HG02763 (cell line): ENCODE measurements at regions not wholly inside any gene's neighbourhood (a gene's known extent, or its start where the extent isn't known, plus 50 kb on each side); places are given as distances from the start of the nearest gene placed in this dataset.
A peak's percentile ranks its signal among the peaks of the same experiment; 100 is the strongest.

Experiments
- ATAC-seq: cut with Tn5 transposase; IDR thresholded peaks from one replicate; pipeline ENCODE4 v1.9.1; 2021; ENCODE audit warnings: mild to moderate bottlenecking, moderate library complexity; ENCODE audit not compliant: unreplicated experiment

GRCh38 chr12:46131732-46132469 lies 136.9 kb downstream of the SLC38A1 start:
- ATAC-seq, result no peak

DNA sequence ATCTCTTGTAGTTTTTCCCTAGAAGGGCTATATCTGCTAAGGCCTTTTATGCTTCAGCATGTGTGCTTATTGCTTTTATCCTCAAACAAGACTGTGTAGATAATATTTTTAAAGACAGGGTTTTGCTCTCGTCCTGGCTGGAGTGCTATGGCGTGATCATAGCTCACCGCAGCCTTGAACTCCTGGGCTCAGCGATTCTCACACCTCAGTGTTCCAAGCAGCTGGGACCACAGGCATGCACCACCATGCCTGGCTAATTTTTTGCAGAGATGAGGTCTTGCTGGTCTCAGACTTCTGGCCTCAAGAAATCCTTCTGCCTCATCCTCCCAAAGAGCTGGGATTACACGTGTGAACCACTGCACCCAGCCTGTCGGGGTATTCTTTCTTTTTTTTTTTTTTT lies 137.3 kb upstream of the SCAF11 start:
- no peak for ATAC-seq

DNA sequence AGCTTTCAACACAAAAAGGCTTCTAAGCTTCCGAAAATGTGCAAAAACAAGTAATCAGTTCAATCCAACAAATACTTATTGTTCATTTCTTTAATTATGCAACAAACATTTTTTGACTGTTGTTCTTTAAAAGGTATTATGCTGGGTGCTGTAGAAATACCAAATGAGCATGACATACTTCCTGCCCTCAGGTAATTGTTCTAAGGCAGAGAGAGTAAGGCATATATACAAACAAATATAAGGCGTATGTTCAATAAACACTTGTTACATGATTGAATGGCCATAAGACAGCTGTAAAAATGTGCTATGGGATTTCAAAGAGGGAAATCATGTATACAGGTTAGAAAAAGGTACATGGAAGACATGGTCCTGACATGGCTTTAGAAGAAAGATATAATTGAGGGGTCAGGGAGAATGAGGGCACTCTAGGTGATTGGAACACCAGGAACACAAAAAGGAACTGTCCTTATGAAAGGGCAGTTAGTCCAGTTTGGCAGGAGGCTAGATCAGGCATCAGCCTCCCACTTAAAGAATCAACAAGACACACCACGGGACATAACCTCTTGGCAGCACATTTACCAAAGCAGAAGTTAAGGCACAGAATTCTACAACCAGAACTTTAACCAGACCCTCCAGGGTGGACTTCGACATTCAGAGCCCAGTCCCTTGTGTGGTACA lies 135.8 kb upstream of the SCAF11 start:
- ATAC-seq, result no peak

DNA sequence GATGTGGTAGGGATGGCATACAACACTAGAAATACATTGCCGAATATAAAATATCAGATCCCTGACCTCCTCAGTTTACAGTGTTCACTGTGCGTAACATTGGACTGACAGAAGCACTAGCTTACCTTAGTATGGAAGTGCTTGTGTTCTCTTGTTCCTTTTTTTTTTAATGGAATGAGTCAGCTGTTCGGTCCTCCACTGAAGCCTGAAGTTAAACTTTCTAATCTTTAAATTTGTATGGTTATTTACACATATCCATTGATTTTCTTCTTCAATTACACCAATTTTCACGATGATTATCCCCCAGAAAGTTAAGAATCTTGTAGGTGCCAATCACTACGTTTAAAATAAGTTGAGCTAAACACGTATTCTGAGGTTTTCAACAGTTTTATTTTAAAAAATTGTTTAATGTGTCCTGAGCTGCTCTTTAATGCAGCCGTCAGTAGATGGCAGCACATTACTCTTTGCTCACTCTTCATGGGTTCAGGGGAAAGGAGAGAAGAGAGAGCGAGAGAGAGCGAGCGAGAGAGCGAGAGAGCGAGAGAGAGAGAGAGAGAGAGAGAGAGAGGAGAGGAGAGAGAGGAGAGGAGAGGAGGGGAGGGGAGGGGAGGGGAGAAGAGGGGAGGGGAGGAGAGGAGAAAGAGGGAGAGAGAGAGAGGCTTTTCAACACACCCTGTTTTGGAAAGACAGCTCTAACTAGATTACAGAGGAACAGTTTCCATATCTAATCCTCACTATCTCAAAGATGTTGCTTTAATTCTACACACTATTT lies 134.7 kb upstream of the SCAF11 start:
- no peak for ATAC-seq

DNA sequence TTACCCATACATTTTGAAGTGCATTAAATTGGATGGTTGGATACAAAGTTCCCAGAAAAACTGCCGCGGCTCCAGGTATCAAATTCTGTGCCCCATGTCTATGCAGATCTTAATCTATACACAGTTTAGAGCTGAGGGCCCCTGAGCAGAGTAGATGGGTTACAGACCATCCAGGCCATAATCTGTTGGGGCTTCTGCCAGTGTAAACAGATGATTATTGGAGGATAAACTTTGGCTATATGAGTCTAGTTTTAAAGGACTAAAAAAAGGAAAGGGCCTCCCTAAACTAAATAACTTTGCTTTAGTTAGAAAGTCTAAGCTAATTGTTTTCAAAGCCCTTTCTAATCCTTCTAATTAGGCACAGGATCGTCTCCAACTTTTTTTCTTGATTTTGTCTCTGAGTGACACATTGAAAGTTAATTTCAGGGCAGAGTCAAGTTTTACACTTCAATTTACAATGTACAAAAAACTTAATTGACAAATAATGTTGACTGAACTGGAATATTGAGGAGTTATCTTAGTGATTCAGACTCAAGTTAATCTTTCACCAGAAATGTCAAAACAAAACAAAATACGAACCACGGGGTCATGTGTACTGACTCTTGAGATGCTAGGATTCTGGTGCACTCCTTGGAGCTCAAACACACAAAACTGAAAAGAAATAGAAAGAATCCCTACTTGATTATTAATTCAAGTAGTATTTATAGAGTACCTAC lies 133.9 kb upstream of the SCAF11 start:
- no peak for ATAC-seq

DNA sequence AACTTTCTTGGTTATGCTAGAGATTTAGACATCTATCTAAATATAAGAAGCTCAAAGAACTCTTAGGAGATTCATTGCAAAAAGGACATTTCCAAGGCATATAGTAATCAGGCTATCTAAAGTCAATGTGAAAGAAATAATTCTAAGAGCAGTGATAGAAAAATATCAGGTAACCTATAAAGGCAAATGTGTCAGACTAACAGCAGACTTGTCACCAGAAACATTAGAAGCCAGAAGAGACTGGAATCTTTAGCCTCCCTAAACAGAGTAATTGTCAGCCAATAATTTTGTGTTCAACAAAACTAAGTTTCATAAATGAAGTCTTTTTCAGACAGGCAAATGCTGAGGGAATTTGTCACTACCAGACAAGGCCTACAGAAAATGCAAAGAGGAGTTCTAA lies 122.0 kb upstream of the SCAF11 start:
- no peak for ATAC-seq

DNA sequence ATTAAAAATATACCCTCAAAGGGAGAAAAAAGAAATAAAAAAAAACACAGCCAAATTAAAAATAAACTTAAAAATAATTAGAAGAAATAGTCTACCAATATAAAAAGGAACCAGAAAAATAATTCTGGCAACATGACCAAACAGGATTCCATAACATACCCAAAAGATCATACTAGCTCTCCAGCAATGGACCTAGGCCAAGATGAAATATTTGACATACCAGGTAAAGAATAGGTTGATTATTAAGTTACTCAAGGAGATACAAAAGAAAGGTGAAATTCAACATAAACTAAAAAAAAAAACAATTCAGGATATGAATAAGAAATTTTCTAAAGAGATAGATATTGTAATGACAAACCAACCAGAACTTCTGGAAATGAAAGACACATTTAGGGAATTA lies 121.3 kb upstream of the SCAF11 start:
- no peak for ATAC-seq

- ATAC-seq, result no peak
Measured at GRCh38 chr12:46110928-46111699, 120.7 kb upstream of the SCAF11 start.

DNA sequence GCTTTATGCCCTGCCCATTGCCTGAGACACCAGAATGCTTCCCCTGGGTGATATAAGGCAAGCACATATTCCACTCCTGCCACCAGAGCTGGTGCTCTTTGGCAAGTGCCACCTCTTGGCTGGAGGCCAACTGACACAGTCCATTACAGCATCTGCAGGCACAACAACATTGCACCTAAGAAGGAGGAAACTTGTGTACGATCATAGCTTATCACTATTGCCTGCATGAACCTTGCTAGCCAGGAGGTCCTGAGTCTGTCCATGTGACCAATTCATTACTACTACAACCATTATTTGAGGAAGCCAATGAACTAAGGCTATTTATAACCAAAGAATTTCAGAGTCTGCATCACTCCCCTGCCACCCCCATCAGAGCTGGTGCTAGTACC lies 119.8 kb upstream of the SCAF11 start:
- no peak for ATAC-seq

GRCh38 chr12:46109343-46110222 lies 119.2 kb upstream of the SCAF11 start:
- ATAC-seq, result no peak

DNA sequence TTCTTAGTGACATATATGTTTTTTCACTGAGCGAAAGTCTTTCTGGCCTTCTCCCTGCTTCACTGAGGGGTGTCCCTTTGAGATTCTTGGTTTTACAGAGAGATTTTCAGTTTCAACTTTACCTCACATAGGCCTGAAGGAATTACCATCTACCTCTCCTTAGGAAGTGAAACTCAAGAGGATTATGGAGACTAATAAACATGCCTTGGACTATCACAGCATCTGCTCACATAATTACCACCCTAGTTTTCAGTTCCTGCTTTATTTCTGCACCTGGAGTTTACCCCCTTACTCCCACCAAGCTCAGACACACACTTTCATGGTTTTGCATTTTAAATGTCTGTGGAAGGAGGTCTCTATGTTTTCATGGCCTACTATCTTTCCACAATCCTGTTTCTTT lies 118.3 kb upstream of the SCAF11 start:
- peak; percentile 82 for ATAC-seq

DNA sequence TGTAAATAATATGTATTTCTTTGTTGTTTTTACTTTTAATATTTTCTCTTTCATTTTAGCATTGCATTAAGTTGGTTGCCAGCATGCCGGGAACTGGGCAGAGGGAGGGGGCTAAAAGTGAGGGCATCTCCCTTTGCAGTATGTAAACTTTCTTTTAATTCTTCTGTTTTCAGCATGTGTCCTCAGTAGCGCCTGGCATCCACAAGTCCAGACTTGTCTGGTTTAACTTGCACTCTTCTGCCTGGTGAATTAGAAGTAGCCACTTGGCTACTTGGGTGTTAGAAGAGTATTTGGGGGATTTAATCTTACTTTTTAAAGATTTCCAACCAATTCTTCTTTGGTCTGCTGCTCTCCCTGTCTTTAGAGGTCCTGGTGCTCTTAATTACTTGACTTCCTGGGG lies 117.2 kb upstream of the SCAF11 start:
- ATAC-seq, result no peak

- ATAC-seq, result no peak
Measured at GRCh38 chr12:46105735-46106134, 115.4 kb upstream of the SCAF11 start.

GRCh38 chr12:46103559-46104383 lies 113.4 kb upstream of the SCAF11 start:
- no peak for ATAC-seq

DNA sequence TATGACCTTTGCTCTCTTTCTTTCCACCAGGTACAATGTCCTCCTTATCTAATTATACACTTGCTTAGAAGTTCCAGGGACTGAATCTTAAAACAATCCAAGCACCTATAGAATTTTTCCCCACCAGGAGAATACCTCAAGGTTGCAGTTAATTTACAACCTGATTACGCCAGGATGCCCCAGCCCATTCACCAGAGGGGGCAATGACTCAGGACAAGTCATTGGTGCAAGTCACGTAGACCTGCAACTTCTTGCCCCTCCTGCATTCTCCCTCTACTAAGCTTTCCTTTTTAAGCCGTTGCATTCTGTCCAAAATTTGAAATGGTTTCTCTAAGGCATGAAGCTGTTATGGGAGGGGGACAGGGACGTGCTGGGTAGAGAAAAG lies 111.1 kb upstream of the SCAF11 start:
- ATAC-seq, result no peak

GRCh38 chr12:46100551-46101484 lies 110.4 kb upstream of the SCAF11 start:
- no peak for ATAC-seq

- ATAC-seq, result no peak
Measured at GRCh38 chr12:46089414-46090162, 99.2 kb upstream of the SCAF11 start.
